SK-N-MC (cell line): ENCODE measurements at regions not wholly inside any gene's neighbourhood (a gene's known extent, or its start where the extent isn't known, plus 50 kb on each side); places are given as distances from the start of the nearest gene placed in this dataset.

ENCODE experiments used
- EZH2 ChIP-seq: fragments of 200-600 bp; sonication (generic); IDR thresholded peaks from one replicate; pipeline ENCODE4 v1.6.1; 2017; ENCODE audit warnings: antibody characterized with exemption
- FOXP2 ChIP-seq: optimal IDR thresholded peaks from 2 replicates; pipeline ENCODE3; 2011; ENCODE audit warnings: mild to moderate bottlenecking, moderate library complexity; ENCODE audit not compliant: insufficient read depth; ENCODE audit errors: extremely low read length, control extremely low read depth

DNA sequence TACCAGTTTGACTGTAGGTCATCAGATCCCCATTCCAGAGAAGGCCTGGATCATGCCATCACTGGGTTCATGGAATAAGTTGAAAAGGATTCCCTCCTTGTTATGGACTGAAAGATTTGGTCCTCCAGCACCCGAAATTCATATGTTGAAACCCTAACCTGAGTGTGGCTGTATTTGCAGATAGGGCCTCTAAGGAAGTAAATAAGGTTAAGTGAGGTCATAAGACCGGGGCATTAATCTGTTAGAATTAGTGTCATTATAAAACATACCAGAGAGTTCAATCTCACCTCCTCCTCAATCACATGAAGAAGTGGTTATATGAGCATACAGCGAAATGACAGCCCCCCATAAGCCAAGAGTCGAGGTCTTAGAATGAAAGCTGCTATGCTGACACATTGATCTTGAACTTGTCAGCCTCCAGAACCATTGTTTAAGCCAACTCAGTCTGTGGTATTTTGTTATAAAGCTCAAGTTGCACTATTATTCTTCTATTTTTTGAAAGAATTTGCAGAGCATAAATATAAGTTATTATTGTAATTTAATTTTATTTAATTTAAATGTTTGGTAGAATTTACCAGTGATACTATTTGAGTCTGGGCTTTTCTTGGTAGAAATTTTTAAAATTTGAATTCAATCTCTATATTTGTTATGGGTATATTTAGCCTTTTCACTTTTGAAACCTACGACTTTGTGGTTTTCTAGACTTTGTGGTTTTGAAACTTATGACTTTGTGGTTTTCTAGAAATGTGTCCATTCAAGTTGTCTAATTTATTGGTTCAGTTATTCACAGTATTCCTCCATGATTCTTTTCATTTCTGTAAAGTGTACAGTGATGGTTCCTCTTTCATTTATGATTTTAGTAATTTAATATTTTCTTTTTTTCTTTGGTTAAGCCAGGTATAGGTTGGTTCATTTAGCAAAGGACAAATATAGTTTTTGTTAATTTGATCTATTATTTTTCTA is 1206.7 kb upstream of the CDH2 start:
- TF ChIP-seq EZH2 (no peak), FOXP2 (no peak)
